HG03135 (cell line): ENCODE measurements at regions not wholly inside any gene's neighbourhood (a gene's known extent, or its start where the extent isn't known, plus 50 kb on each side); places are given as distances from the start of the nearest gene placed in this dataset.

ENCODE experiments used
- ATAC-seq: cut with Tn5 transposase; IDR thresholded peaks from one replicate; pipeline ENCODE4 v1.9.1; 2021; ENCODE audit warnings: mild to moderate bottlenecking, moderate library complexity; ENCODE audit not compliant: unreplicated experiment

DNA sequence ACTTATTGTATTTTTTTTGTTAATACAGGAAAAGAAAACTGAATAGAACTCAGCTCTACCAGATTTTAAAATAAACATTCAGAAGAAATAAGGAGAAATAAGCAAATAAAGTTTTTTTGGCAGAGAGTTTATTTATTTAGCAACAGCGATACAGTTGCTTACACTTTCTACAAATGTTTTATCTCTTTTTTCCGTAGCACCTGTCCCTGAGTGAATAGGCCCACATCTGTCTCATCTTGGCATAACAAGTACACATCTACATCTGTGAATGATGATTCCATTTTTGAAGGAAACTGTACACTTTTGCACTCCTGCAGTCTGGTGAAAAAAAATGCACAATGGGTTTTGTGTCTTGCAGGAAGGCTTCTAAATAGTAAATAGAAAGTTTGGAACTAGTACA is 783.6 kb upstream of the ZEB2 start:
- ATAC-seq, result no peak

DNA sequence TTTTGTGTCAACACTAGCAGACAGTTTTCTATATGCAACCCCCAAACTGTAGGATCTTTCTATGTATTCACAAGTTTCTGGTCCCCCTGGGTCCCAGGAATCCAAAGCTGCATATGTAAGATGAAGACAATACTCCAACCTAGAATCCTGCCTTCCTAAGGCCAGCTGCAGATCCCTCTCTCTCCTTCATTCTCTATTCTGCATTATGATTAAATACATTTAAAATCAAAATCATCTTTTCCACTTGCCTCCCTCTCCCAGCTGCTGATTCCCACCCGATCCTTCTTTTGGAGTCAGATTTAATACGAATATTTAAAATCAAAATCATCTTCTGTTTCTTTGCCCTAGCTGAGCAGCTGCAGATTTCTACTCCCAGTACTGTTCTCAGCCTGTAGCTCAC is 783.0 kb upstream of the ZEB2 start:
- ATAC-seq, result no peak

- no peak for ATAC-seq
Observed at GRCh38 chr2:145302451-145302850, 782.5 kb upstream of the ZEB2 start.

GRCh38 chr2:145299368-145299767 is 779.4 kb upstream of the ZEB2 start:
- ATAC-seq, result no peak

DNA sequence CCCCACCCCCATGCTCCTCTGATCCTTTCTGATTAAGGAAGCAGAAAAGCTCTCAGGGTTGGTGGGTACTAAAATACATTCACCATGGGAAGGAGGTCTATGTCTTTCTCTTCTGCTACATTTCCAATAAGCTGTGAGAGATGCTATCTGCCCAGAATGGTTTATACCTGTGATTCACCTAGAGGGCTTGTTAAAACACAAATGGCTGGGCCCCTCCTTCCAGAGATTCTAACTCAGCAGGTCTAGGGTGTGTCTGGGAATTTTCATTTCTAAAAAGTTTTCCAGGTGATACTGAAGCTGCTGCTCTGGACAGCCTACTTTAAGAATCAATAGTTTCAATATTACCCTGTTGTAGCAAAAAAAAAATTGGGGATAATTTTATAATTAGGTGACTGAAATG is 772.2 kb upstream of the ZEB2 start:
- ATAC-seq, result no peak

GRCh38 chr2:145290986-145291385 is 771.1 kb upstream of the ZEB2 start:
- ATAC-seq, result no peak

- ATAC-seq, result no peak
Observed at GRCh38 chr2:145289946-145290345, 770.0 kb upstream of the ZEB2 start.

DNA sequence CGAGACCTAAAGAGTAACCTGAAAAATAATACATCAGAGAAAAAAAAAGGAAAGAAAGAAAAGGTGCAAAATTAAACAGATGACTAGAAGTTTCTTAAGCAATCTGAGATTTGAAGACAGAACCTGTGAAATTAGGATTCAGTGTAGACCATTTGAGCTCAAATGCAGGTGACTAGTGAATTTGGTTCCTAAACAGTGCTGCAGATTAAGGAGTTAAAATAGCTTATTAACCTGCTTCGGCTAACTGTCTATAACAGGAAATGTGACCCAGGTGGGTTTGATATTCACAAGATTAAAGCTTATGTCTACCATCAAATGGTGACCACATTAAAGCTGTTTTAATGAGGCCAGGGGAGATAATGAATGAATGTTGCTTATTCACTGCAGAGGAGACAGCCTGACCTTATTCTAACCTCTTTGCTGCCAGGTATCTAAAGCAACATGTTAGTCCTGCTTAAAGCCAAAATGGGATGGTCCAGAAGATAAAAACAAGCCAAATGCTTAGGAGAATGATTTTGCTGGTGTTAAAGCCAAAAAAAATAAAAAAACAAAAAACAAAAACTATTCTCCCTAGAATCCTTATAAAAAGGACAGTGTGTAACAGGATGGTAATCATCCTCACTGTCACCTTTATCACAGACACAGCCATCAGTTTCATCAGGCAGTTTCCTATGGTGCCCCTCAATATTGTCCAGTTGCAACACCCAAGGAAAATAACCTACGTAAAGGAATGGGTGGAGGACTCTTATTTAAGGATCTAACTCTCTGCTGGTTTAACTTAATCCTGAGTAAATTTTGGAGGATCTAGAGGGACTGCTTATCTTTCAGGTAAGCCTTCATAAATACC is 769.0 kb upstream of the ZEB2 start:
- ATAC-seq, result no peak

DNA sequence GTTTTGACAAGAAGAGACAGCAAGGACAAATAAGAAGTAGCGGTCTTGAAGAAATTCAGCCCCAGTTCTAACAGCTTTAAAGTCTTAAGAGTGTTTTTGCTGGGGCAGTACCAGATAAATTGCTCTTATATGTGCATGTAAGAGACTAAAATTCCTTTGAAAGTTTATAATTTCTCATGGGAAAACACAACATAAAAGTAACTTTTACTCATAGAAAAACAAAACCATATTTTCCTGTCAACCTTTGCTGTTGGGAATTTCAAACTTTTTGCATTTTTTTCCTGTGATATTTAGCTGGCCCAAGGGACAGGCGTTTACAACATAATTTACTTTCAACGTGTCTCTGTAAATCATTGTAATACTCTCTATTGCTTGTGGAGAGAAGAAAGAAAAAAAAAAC is 767.8 kb upstream of the ZEB2 start:
- ATAC-seq, result no peak

DNA sequence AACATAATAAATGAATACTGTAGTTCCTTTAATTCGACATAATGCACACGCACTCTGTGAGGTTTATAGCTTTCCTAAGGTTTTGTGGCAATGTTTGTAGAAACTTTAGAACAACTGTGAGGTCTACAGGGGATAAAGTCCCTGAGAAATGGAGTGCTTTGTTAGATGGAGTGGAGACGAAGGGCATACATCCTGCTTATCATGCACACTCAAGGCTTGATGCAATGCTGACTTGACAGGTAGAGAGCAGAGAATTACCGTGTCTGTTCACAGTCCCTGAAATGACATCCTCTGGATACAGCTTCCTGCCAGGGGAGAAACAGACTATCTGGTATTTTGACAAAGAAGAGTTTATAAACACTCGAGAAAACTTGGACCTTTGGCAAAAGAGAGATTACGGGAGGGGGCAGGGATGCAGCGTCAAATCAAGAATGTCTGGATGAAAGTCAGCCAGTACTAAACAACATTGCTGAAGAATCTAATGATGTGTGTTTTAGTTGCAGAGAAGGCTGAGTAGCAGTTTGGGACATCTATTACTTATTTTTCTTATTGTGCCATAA is 766.9 kb upstream of the ZEB2 start:
- ATAC-seq, result no peak

- no peak for ATAC-seq
Observed at GRCh38 chr2:145284551-145284950, 764.6 kb upstream of the ZEB2 start.

GRCh38 chr2:145283131-145283530 is 763.2 kb upstream of the ZEB2 start:
- ATAC-seq, result no peak

DNA sequence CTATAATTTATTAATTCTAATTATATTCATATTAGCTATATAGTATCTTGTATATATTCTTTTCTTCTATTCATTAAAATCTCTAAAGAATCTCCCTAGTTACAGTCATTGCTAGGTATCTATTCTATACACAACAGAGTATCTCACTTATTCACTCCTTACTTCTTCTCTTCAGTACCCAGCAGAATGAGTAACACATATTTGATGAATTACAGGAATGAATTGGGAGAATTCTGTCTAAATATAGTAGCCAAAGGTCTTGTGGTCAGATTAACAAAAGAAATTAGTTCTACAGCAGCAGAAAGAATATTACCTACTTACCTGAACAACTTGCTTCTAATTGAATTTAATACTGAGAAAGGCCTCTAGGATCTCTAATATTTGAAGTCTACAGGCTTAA is 758.0 kb upstream of the ZEB2 start:
- no peak for ATAC-seq

GRCh38 chr2:145273840-145274239 is 753.9 kb upstream of the ZEB2 start:
- ATAC-seq, result no peak

DNA sequence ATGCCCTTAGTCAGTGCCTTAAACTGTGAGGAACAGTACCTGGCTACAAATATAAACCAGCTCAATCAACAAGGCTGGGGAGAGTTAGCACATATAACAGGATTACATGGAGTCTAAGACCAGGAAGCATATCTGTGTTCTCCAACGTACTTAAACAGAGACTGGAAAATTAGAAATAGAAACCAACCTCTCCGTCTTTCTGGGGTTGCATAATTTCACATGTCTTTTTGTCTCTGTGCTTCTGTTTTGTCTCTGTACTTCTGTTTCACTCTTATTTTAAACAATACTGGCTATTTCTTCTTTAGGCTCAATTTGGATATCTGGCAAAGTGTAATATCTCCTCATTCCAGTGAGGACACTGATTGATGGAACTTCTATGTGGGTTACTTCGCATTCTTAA is 749.0 kb upstream of the ZEB2 start:
- no peak for ATAC-seq

- no peak for ATAC-seq
Observed at GRCh38 chr2:145267451-145267850, 747.5 kb upstream of the ZEB2 start.

DNA sequence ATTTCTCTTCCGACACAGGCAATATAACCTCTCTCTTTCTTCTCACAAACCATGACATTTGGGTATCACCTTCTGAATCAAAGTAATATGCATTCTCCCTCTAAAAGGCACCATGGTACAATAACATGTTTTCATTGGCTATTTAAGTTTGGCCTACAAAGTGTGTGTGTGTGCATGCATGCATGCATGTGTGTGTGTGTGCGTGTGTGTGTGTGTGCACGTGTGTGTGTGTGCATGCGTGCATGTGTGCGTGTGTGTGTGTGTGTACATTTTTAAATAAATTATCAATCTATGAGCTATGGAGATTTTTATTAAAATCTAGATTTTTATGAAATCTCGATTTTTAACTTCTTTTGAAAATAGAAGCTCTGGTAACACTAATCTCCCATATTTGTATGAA is 745.3 kb upstream of the ZEB2 start:
- ATAC-seq, result no peak

- ATAC-seq, result no peak
Observed at GRCh38 chr2:145260674-145261073, 740.8 kb upstream of the ZEB2 start.

GRCh38 chr2:145260081-145260480 is 740.2 kb upstream of the ZEB2 start:
- no peak for ATAC-seq

- no peak for ATAC-seq
Observed at GRCh38 chr2:145258903-145259579, 739.1 kb upstream of the ZEB2 start.

- ATAC-seq, result no peak
Observed at GRCh38 chr2:145257931-145258330, 738.0 kb upstream of the ZEB2 start.

DNA sequence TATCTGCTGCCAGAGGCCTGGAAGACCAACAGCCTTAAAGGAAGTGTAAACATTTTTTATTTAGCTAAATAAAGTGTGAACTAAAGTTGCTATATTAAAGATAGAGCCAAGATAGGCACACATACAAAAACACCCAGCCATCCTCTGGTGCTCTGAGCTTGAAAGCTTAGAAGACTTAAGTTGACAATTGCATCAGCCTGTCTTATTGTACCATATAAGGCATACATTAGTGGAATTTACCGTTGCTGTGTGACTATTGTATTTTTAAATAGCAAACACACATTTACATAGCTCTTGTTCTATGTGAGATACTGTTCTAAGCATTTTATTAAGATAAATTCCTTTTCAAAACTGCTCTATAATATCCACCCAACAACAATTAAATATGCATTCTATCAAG is 736.6 kb upstream of the ZEB2 start:
- no peak for ATAC-seq
